ENCODE measurements at regions not wholly inside any gene's neighbourhood (a gene's known extent, or its start where the extent isn't known, plus 50 kb on each side); places are given as distances from the start of the nearest gene placed in this dataset.

GRCh38 chr1:219317762-219318353, 144.2 kb downstream of the LYPLAL1 start:
- TF ChIP-seq MAFK (IDR thresholded peaks at IDR 0.05; ENCODE audit: low read depth, low read length): no peak
- no peak for TF ChIP-seq TCF12 (IDR thresholded peaks at IDR 0.05; ENCODE audit: low read depth, low read length)
- no peak for TF ChIP-seq SUZ12 (IDR thresholded peaks at IDR 0.05; ENCODE audit: low read length)
- no peak for TF ChIP-seq JUN (IDR thresholded peaks at IDR 0.05; ENCODE audit: low read depth, low read length)
- no peak for TF ChIP-seq KDM5A (IDR thresholded peaks at IDR 0.05; ENCODE audit: low read length)
